Keratinocyte (primary cell): ENCODE measurements at regions not wholly inside any gene's neighbourhood (a gene's known extent, or its start where the extent isn't known, plus 50 kb on each side); places are given as distances from the start of the nearest gene placed in this dataset.

Experiments
- DNase-seq: peaks from one replicate; pipeline ENCODE4 v3.0.0-alpha.2; 2011; ENCODE audit warnings: low read depth, missing footprints, low spot score
- FAIRE-seq: peaks from 2 replicates; lab custom pipeline; 2011; peaks lifted over from hg19 to GRCh38; lab: Jason Lieb, UNC
- H2AFZ ChIP-seq: 2 replicates; pipeline ENCODE4 v1.6.0; 2012; ENCODE audit warnings: low read length, control low read depth, inconsistent platforms; ENCODE audit not compliant: control insufficient read depth
- H3K27ac ChIP-seq: 2 replicates; pipeline ENCODE4 v1.5.1; 2011; ENCODE audit warnings: low read length; ENCODE audit not compliant: control insufficient read depth, insufficient read depth
- H3K27me3 ChIP-seq: 3 replicates; pipeline ENCODE4 v1.6.0; 2011; ENCODE audit warnings: low read length; ENCODE audit not compliant: control insufficient read depth, insufficient read depth; ENCODE audit errors: extremely low read depth
- H3K36me3 ChIP-seq, 2 experiments: 2 replicates in 1 of 2; 3 replicates in 1 of 2; pipeline ENCODE4 v1.5.1; 2011; ENCODE audit warnings: low read length in 2 of 2, mild to moderate bottlenecking in 1 of 2; ENCODE audit not compliant: control insufficient read depth in 2 of 2, insufficient read depth in 2 of 2; ENCODE audit errors: extremely low read depth in 1 of 2
- H3K4me1 ChIP-seq: 3 replicates; pipeline ENCODE4 v1.5.1; 2011; ENCODE audit warnings: low read length; ENCODE audit not compliant: control insufficient read depth, insufficient read depth; ENCODE audit errors: extremely low read depth
- H3K4me2 ChIP-seq: 3 replicates; pipeline ENCODE4 v1.6.0; 2011; ENCODE audit warnings: low read depth, low read length; ENCODE audit not compliant: control insufficient read depth, insufficient read depth; ENCODE audit errors: extremely low read depth
- H3K4me3 ChIP-seq, 3 experiments: fragments of 200-600 bp in 1 of 3; sonication (generic) in 1 of 3; 2 replicates in 2 of 3; 3 replicates in 1 of 3; pipeline ENCODE4 v1.5.1; 2011 to 2016; ENCODE audit warnings: low read length in 3 of 3, mild to moderate bottlenecking in 3 of 3, control low read depth in 2 of 3, inconsistent platforms in 1 of 3, low read depth in 1 of 3, mixed read lengths in 1 of 3, mixed run types in 1 of 3, moderate library complexity in 1 of 3; ENCODE audit not compliant: control insufficient read depth in 2 of 3, insufficient read depth in 2 of 3; ENCODE audit errors: extremely low read depth in 1 of 3
- H3K79me2 ChIP-seq: 2 replicates; pipeline ENCODE4 v1.6.0; 2012; ENCODE audit warnings: low read length; ENCODE audit not compliant: control insufficient read depth, insufficient read depth
- H3K9ac ChIP-seq: 3 replicates; pipeline ENCODE4 v1.6.0; 2011; ENCODE audit warnings: low read length; ENCODE audit not compliant: control insufficient read depth, insufficient read depth; ENCODE audit errors: extremely low read depth
- H3K9me1 ChIP-seq: 3 replicates; pipeline ENCODE4 v1.6.0; 2011; ENCODE audit warnings: low read length; ENCODE audit not compliant: control insufficient read depth, insufficient read depth; ENCODE audit errors: extremely low read depth
- H3K9me3 ChIP-seq: 2 replicates; pipeline ENCODE4 v1.5.1; 2012; ENCODE audit warnings: low read depth, low read length; ENCODE audit not compliant: control insufficient read depth
- H4K20me1 ChIP-seq: 3 replicates; pipeline ENCODE4 v1.6.0; 2011; ENCODE audit warnings: low read length; ENCODE audit not compliant: control insufficient read depth, insufficient read depth; ENCODE audit errors: extremely low read depth
- EZH2 ChIP-seq: IDR thresholded peaks from one replicate; pipeline ENCODE4 v1.6.1; 2012; ENCODE audit warnings: inconsistent platforms, mild to moderate bottlenecking, low read length, moderate library complexity
- dilution Hi-C: fragments of 300-500 bp; cut with MboI; formaldehyde crosslinking; loops from one replicate; pipeline ENCODE4 v1.7.0; 2020; ENCODE audit warnings: low sequenced_read_pairs; ENCODE audit not compliant: extremely low pct_ligation_motif_present
- TF ChIP-seq, protein P1 (sequence below), 3 experiments: IDR thresholded peaks in 1 of 3; conservative IDR thresholded peaks in 1 of 3; optimal IDR thresholded peaks in 1 of 3; 2 replicates in 2 of 3; 3 replicates in 1 of 3; pipeline versions ENCODE3 to v1.5.1; 2011; ENCODE audit warnings: low read length in 3 of 3, mild to moderate bottlenecking in 3 of 3, moderate library complexity in 2 of 3, control low read depth in 1 of 3, inconsistent platforms in 1 of 3; ENCODE audit not compliant: insufficient read depth in 2 of 3; ENCODE audit errors: extremely low read depth in 1 of 3

DNA sequence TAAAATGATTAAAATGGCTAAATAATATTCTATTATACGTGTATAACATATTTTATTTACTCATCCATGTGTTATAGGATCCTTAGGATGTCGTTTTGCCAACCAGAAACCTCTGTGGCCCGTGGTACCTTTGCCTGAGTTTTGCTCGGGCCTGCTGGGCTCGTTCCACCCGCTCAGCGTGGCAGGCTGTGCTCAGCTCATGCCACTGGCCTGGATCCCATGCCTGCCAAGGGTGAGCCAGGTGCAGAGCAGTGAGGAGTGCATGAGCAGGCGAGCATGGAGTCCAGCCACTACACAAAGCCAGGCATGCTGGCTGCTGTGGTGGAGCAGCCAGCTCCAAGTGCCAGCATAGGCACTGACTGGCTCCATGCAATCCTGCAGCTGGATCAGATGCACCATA is 417.2 kb downstream of the TTLL7 start:
- H3K27me3 ChIP-seq = no peaks in the 10 kb centered on the region
- DNase-seq (no peak), FAIRE-seq (no peak)
- no peaks in the 10 kb centered on the region for H3K9me1 ChIP-seq
- H3K79me2 ChIP-seq = no peaks in the 10 kb centered on the region
- no peak overlapping the region for H2AFZ ChIP-seq
- H4K20me1 ChIP-seq = no peaks in the 10 kb centered on the region
- H3K36me3 ChIP-seq = no peaks in the 10 kb centered on the region
- no peak overlapping the region for H3K9ac ChIP-seq
- no peak overlapping the region for H3K27ac ChIP-seq
- dilution Hi-C loops = no loop called here
- no peaks in the 10 kb centered on the region for H3K4me1 ChIP-seq
- H3K4me2 ChIP-seq = no peak overlapping the region
- H3K4me3 ChIP-seq = no peak overlapping the region
- H3K9me3 ChIP-seq = no peaks in the 10 kb centered on the region
- no peak for TF ChIP-seq EZH2
- TF ChIP-seq, protein P1, sequence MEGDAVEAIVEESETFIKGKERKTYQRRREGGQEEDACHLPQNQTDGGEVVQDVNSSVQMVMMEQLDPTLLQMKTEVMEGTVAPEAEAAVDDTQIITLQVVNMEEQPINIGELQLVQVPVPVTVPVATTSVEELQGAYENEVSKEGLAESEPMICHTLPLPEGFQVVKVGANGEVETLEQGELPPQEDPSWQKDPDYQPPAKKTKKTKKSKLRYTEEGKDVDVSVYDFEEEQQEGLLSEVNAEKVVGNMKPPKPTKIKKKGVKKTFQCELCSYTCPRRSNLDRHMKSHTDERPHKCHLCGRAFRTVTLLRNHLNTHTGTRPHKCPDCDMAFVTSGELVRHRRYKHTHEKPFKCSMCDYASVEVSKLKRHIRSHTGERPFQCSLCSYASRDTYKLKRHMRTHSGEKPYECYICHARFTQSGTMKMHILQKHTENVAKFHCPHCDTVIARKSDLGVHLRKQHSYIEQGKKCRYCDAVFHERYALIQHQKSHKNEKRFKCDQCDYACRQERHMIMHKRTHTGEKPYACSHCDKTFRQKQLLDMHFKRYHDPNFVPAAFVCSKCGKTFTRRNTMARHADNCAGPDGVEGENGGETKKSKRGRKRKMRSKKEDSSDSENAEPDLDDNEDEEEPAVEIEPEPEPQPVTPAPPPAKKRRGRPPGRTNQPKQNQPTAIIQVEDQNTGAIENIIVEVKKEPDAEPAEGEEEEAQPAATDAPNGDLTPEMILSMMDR (optimal IDR thresholded peaks at IDR 0.05 in 1 of 3, IDR thresholded peaks at IDR 0.05 in 1 of 3, conservative IDR thresholded peaks at IDR 0.05 in 1 of 3; ENCODE audit: extremely low read depth in 1 of 3, insufficient read depth in 2 of 3, low read length in 3 of 3) = no peak

DNA sequence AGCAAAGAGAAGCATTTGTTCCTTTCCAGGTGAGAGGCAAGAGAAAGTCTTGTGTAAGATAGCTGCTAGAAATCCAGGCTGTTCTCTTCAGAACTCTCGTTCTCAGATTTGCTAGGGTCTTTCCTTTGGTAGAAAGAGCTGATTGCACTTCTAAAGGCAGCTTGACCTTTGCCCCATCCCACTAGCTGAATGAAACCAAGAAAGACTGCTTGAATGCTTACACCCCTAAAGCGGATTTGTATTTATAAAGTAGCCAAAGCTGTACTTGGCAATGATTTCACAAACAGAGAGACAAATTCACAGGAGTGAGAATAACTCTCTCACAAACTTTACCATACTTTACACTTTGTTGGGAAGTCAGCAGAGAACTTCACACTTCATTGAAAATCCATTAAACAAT is 424.1 kb downstream of the TTLL7 start:
- TF ChIP-seq, protein P1 (optimal IDR thresholded peaks at IDR 0.05 in 1 of 3, IDR thresholded peaks at IDR 0.05 in 1 of 3, conservative IDR thresholded peaks at IDR 0.05 in 1 of 3; ENCODE audit: extremely low read depth in 1 of 3, insufficient read depth in 2 of 3, low read length in 3 of 3) = no peak
- no peak for TF ChIP-seq EZH2
- dilution Hi-C loops = no loop called here
- H3K36me3 ChIP-seq = no peaks in the 10 kb centered on the region
- H3K27me3 ChIP-seq = no peaks in the 10 kb centered on the region
- H4K20me1 ChIP-seq = no peaks in the 10 kb centered on the region
- no peak overlapping the region for H3K27ac ChIP-seq
- H3K4me3 ChIP-seq = no peak overlapping the region
- DNase-seq = no peak
- no peak overlapping the region for H3K4me2 ChIP-seq
- H3K9me1 ChIP-seq = no peaks in the 10 kb centered on the region
- H2AFZ ChIP-seq = no peak overlapping the region
- H3K79me2 ChIP-seq = no peaks in the 10 kb centered on the region
- H3K9me3 ChIP-seq = no peaks in the 10 kb centered on the region
- no peaks in the 10 kb centered on the region for H3K4me1 ChIP-seq
- no peak for FAIRE-seq
- H3K9ac ChIP-seq = no peak overlapping the region
